Activated CD4-positive, alpha-beta memory T cell treated with anti-CD3 and anti-CD28 coated beads for 36 hours (primary cell): ENCODE measurements at regions not wholly inside any gene's neighbourhood (a gene's known extent, or its start where the extent isn't known, plus 50 kb on each side); places are given as distances from the start of the nearest gene placed in this dataset.
"Not testable (repeated sequence)": the region's sequence is repeated elsewhere in the genome, so short reads cannot be mapped to it uniquely, and the experiment has no call there.

Experiments
- CTCF ChIA-PET: fragments of 350-600 bp; sonication (Branson Sonifier 250); formaldehyde crosslinking; loops from one replicate; lab custom pipeline; 2021; ENCODE audit warnings: antibody characterized with exemption, inconsistent platforms; lab: Charles Lee
- POLR2A ChIA-PET: fragments of 350-600 bp; sonication (Branson Sonifier 250); formaldehyde crosslinking; loops from one replicate; lab custom pipeline; 2021; ENCODE audit warnings: antibody characterized with exemption; lab: Charles Lee
- DNase-seq: peaks from one replicate; pipeline ENCODE4 v3.0.0-alpha.2; 2020
- H3K27ac Mint-ChIP-seq: one replicate; pipeline ENCODE4 v1.8.0; 2021; ENCODE audit warnings: mixed read lengths
- H3K27me3 Mint-ChIP-seq: one replicate; pipeline ENCODE4 v1.8.0; 2021; ENCODE audit warnings: mixed read lengths
- H3K36me3 Mint-ChIP-seq: one replicate; pipeline ENCODE4 v1.8.0; 2021; ENCODE audit warnings: mixed read lengths
- H3K4me1 Mint-ChIP-seq: one replicate; pipeline ENCODE4 v1.8.0; 2021; ENCODE audit warnings: low read depth, mixed read lengths
- H3K4me3 Mint-ChIP-seq: one replicate; pipeline ENCODE4 v1.8.0; 2021; ENCODE audit warnings: mild to moderate bottlenecking, mixed read lengths
- H3K9me3 Mint-ChIP-seq: one replicate; pipeline ENCODE4 v1.8.0; 2021; ENCODE audit warnings: mixed read lengths
- intact Hi-C: fragments of 100-400 bp; cut with micrococcal nuclease; formaldehyde crosslinking; loops from one replicate; pipeline ENCODE4 v1.15.1; 2023

DNA sequence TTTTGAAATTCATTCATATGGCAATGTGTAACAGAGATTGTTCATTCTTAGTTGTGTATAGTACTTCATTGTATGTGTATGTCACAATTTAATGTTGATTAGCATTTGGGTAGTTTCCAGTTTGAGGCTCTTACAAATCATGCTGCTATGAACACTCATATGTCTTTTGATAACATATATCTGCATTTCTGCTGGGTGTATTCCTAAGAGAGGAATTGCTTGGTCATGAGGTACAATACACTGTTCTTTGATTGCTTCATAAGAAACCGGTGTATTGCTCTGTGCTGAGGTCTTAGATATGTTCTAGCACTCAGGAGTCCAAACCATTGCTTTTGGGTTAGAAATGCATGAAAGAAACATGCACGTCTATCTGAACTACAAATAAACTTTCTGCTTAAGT, 492.9 kb upstream of the JAG1 start:
- POLR2A ChIA-PET, result no interaction called here
- no peaks in the 10 kb centered on the region for H3K36me3 Mint-ChIP-seq
- CTCF ChIA-PET, result no interaction called here
- intact Hi-C loops, result no loop called here
- no peak overlapping the region for H3K27ac Mint-ChIP-seq
- H3K27me3 Mint-ChIP-seq, result no peaks in the 10 kb centered on the region
- no peak overlapping the region for H3K4me3 Mint-ChIP-seq
- no peaks in the 10 kb centered on the region for H3K4me1 Mint-ChIP-seq
- no peak for DNase-seq
- H3K9me3 Mint-ChIP-seq, result no peaks in the 10 kb centered on the region

DNA sequence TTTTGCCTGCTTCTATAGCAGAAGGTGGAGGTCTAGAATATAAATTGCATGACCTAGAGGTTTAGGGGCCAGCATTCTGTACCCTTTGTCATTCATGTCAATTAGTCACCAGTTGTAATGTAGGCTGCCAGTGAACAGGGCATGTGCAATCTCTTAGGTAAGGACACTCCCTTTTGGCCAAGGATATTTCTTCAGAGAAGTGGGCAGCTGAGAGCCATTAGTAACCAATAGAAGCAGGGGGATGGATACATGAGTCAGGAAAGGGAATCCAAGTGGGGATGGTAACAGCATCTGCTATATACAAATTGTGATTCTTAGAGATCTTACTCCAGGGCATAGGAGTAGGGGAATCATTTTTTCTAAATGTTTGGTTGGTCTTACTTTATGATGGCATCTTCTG, 494.2 kb upstream of the JAG1 start:
- H3K36me3 Mint-ChIP-seq, result no peaks in the 10 kb centered on the region
- ChIA-PET POLR2A (no interaction called here), CTCF (no interaction called here)
- H3K9me3 Mint-ChIP-seq, result no peaks in the 10 kb centered on the region
- intact Hi-C loops, result no loop called here
- no peak overlapping the region for H3K4me3 Mint-ChIP-seq
- DNase-seq, result no peak
- H3K4me1 Mint-ChIP-seq, result no peaks in the 10 kb centered on the region
- H3K27me3 Mint-ChIP-seq, result no peaks in the 10 kb centered on the region
- no peak overlapping the region for H3K27ac Mint-ChIP-seq

GRCh38 chr20:11170025-11170424, 496.2 kb upstream of the JAG1 start:
- no peak for DNase-seq
- ChIA-PET POLR2A (no interaction called here), CTCF (no interaction called here)
- Mint-ChIP-seq H3K4me3 (no peak overlapping the region), H3K9me3 (no peaks in the 10 kb centered on the region), H3K4me1 (no peaks in the 10 kb centered on the region), H3K27me3 (no peaks in the 10 kb centered on the region), H3K27ac (no peak overlapping the region), H3K36me3 (no peaks in the 10 kb centered on the region)
- intact Hi-C loops, result no loop called here

GRCh38 chr20:11170565-11170964, 496.8 kb upstream of the JAG1 start:
- no peaks in the 10 kb centered on the region for H3K4me1 Mint-ChIP-seq
- no peaks in the 10 kb centered on the region for H3K9me3 Mint-ChIP-seq
- intact Hi-C loops, result no loop called here
- ChIA-PET CTCF (no interaction called here), POLR2A (no interaction called here)
- no peaks in the 10 kb centered on the region for H3K27me3 Mint-ChIP-seq
- no peak for DNase-seq
- no peaks in the 10 kb centered on the region for H3K36me3 Mint-ChIP-seq
- H3K27ac Mint-ChIP-seq, result no peak overlapping the region
- no peak overlapping the region for H3K4me3 Mint-ChIP-seq

DNA sequence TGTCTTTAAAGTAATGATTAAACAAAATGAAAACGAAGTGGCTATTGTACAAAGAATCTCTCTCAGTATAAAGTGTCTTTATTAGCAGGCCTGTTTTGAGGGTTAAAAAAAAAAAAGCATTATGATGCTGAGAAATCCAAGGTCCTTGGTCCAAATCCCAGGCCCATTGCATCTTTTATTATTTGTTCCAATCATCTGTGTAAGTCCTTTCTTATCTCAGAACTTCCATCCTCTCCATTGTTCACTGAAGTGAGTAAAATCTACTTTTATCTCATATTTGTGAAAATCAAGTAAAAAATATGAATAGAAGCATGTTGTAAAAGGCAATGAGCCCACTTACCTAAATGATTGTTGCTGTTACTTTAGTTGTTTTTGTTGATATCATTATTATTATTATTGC, 499.1 kb upstream of the JAG1 start:
- Mint-ChIP-seq H3K4me3 (no peak overlapping the region), H3K36me3 (no peaks in the 10 kb centered on the region), H3K27ac (no peak overlapping the region), H3K27me3 (no peaks in the 10 kb centered on the region), H3K4me1 (no peaks in the 10 kb centered on the region), H3K9me3 (no peaks in the 10 kb centered on the region)
- intact Hi-C loops, result no loop called here
- POLR2A ChIA-PET, result no interaction called here
- no peak for DNase-seq
- CTCF ChIA-PET, result no interaction called here

DNA sequence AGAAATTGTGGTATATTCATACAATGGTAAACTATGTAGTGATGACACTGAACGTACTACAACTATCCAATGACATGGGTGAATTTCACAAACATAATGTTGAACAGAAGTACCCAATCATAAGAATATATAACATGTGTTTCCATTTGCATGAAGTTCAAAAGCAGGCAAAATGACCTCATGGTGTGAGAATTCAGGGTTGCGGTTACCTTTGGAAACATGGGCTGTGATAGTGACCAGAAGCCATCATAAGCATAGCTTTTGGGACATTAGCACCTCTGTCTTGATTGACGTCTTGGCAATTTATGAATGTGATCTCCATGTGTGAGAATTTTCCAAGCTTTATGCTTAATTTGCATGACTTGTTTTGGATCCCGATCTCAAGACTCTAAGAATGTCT, 500.1 kb upstream of the JAG1 start:
- no peak for DNase-seq
- POLR2A ChIA-PET, result no interaction called here
- Mint-ChIP-seq H3K9me3 (no peaks in the 10 kb centered on the region), H3K4me3 (no peak overlapping the region), H3K36me3 (no peaks in the 10 kb centered on the region), H3K27me3 (no peaks in the 10 kb centered on the region), H3K4me1 (no peaks in the 10 kb centered on the region), H3K27ac (no peak overlapping the region)
- intact Hi-C loops, result no loop called here
- CTCF ChIA-PET, result no interaction called here

GRCh38 chr20:11174861-11175260, 501.1 kb upstream of the JAG1 start:
- H3K27ac Mint-ChIP-seq, result no peak overlapping the region
- CTCF ChIA-PET, result no interaction called here
- no peaks in the 10 kb centered on the region for H3K4me1 Mint-ChIP-seq
- no peak overlapping the region for H3K4me3 Mint-ChIP-seq
- H3K27me3 Mint-ChIP-seq, result no peaks in the 10 kb centered on the region
- intact Hi-C loops, result no loop called here
- POLR2A ChIA-PET, result no interaction called here
- H3K9me3 Mint-ChIP-seq, result no peaks in the 10 kb centered on the region
- H3K36me3 Mint-ChIP-seq, result no peaks in the 10 kb centered on the region
- no peak for DNase-seq

DNA sequence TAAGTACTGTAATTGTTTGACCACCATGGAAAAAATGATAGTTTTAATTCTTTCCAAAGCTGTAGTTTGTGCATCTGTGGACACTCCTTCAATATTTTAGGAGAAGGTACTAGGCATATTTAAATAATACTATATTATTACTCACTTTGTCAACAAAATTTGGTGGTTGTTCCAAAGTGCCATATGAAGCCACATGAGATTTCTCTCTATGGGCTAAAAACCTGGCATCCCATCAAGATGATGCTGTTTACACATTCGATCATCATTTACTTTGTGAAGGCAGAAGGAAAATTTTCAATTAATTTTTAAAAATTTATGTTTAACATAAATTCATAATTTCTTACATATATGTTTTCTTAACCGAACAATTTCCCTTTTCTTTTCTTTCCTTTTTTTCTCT, 502.6 kb upstream of the JAG1 start:
- no peak overlapping the region for H3K4me3 Mint-ChIP-seq
- ChIA-PET POLR2A (no interaction called here), CTCF (no interaction called here)
- H3K4me1 Mint-ChIP-seq, result no peaks in the 10 kb centered on the region
- H3K9me3 Mint-ChIP-seq, result peaks cover 12% of the 10 kb centered on the region
- intact Hi-C loops, result no loop called here
- DNase-seq, result no peak
- no peaks in the 10 kb centered on the region for H3K36me3 Mint-ChIP-seq
- no peaks in the 10 kb centered on the region for H3K27me3 Mint-ChIP-seq
- no peak overlapping the region for H3K27ac Mint-ChIP-seq

- Mint-ChIP-seq H3K27ac (no peak overlapping the region), H3K27me3 (no peaks in the 10 kb centered on the region), H3K36me3 (no peaks in the 10 kb centered on the region), H3K9me3 (peaks cover 12% of the 10 kb centered on the region), H3K4me1 (no peaks in the 10 kb centered on the region), H3K4me3 (no peak overlapping the region)
- DNase-seq, result no peak
- ChIA-PET POLR2A (no interaction called here), CTCF (no interaction called here)
- intact Hi-C loops, result no loop called here
These were observed 505.3 kb upstream of the JAG1 start for GRCh38 chr20:11178946-11179654.

DNA sequence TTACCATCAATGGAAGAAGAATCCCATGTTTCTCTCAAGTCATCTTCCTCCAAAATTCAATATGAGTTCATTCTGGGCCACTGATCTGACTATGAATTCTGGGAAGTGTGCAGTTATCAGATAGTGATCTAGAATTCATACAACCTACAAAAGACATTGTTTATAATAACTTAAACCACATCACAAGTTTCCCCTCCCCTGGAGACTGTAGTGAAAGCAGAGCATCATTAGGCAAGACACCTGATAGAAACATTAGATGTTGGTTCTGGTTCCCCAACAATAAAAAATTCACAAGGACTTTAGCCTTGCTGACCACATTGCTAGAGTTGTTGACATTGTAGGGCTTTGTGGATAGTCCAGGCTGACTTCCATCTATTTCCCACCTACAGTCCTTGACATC, 506.4 kb upstream of the JAG1 start:
- ChIA-PET CTCF (no interaction called here), POLR2A (no interaction called here)
- Mint-ChIP-seq H3K4me1 (no peaks in the 10 kb centered on the region), H3K27me3 (no peaks in the 10 kb centered on the region), H3K9me3 (peaks cover 16% of the 10 kb centered on the region), H3K36me3 (no peaks in the 10 kb centered on the region), H3K4me3 (no peak overlapping the region), H3K27ac (no peak overlapping the region)
- no peak for DNase-seq
- intact Hi-C loops, result no loop called here

GRCh38 chr20:11181129-11181528, 507.3 kb upstream of the JAG1 start:
- H3K4me1 Mint-ChIP-seq, H3K27ac Mint-ChIP-seq, POLR2A ChIA-PET, H3K4me3 Mint-ChIP-seq, H3K36me3 Mint-ChIP-seq, CTCF ChIA-PET, H3K27me3 Mint-ChIP-seq, intact Hi-C loops, DNase-seq: not testable (repeated sequence)
- peaks cover 17% of the 10 kb centered on the region for H3K9me3 Mint-ChIP-seq

GRCh38 chr20:11181966-11182365, 508.2 kb upstream of the JAG1 start:
- intact Hi-C loops, result no loop called here
- no peak overlapping the region for H3K27ac Mint-ChIP-seq
- no peaks in the 10 kb centered on the region for H3K27me3 Mint-ChIP-seq
- no peak for DNase-seq
- H3K9me3 Mint-ChIP-seq, result peaks cover 17% of the 10 kb centered on the region
- POLR2A ChIA-PET, result no interaction called here
- no peaks in the 10 kb centered on the region for H3K4me1 Mint-ChIP-seq
- H3K36me3 Mint-ChIP-seq, result no peaks in the 10 kb centered on the region
- CTCF ChIA-PET, result no interaction called here
- no peak overlapping the region for H3K4me3 Mint-ChIP-seq

DNA sequence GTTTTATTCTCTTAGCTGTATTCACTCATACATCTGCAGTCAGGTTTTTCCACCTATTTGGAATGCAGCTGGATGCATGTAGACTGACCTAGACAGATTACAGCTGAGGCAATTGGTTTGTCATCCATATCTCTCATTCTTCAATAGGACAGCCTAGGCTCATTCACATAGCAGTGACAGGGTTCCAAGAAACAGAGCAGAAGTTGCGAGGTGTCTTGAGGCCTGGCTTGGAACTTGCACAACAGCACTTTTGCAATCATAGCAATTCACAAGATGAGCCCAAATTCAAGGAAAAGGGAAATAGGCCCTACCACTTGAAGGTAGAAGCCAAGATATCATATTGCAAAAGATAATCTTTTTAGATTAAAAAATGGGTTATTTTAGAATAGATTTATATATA, 508.9 kb upstream of the JAG1 start:
- no peaks in the 10 kb centered on the region for H3K36me3 Mint-ChIP-seq
- no peak overlapping the region for H3K4me3 Mint-ChIP-seq
- no peaks in the 10 kb centered on the region for H3K4me1 Mint-ChIP-seq
- CTCF ChIA-PET, result no interaction called here
- no peak for DNase-seq
- intact Hi-C loops, result no loop called here
- POLR2A ChIA-PET, result no interaction called here
- H3K27me3 Mint-ChIP-seq, result no peaks in the 10 kb centered on the region
- H3K9me3 Mint-ChIP-seq, result peaks cover 17% of the 10 kb centered on the region
- H3K27ac Mint-ChIP-seq, result no peak overlapping the region
